Fibroblast of skin of abdomen (primary cell): ENCODE measurements at regions not wholly inside any gene's neighbourhood (a gene's known extent, or its start where the extent isn't known, plus 50 kb on each side); places are given as distances from the start of the nearest gene placed in this dataset.
A peak's percentile ranks its signal among the peaks of the same experiment; 100 is the strongest.

Source experiments
- DNase-seq: peaks from one replicate; pipeline ENCODE4 v3.0.0-alpha.2; 2013

- no peak for DNase-seq
Measured at GRCh38 chr12:97936165-97936564, 473.6 kb downstream of the RMST start.

GRCh38 chr12:97938031-97938430 is 475.4 kb downstream of the RMST start:
- no peak for DNase-seq

- DNase-seq: no peak
Measured at GRCh38 chr12:97939156-97939555, 476.6 kb downstream of the RMST start.

- no peak for DNase-seq
Measured at GRCh38 chr12:97940105-97940504, 477.5 kb downstream of the RMST start.

- DNase-seq: peak; percentile 54
Measured at GRCh38 chr12:97940629-97941028, 478.0 kb downstream of the RMST start.

GRCh38 chr12:97941686-97942354 is 479.2 kb downstream of the RMST start:
- no peak for DNase-seq

- DNase-seq: no peak
Measured at GRCh38 chr12:97943359-97943758, 480.8 kb downstream of the RMST start.

GRCh38 chr12:97944576-97944975 is 482.0 kb downstream of the RMST start:
- DNase-seq: no peak

- DNase-seq: no peak
Measured at GRCh38 chr12:97946701-97947100, 484.1 kb downstream of the RMST start.

- DNase-seq: no peak
Measured at GRCh38 chr12:97948591-97948990, 486.0 kb downstream of the RMST start.

- no peak for DNase-seq
Measured at GRCh38 chr12:97951239-97951638, 488.6 kb downstream of the RMST start.

DNA sequence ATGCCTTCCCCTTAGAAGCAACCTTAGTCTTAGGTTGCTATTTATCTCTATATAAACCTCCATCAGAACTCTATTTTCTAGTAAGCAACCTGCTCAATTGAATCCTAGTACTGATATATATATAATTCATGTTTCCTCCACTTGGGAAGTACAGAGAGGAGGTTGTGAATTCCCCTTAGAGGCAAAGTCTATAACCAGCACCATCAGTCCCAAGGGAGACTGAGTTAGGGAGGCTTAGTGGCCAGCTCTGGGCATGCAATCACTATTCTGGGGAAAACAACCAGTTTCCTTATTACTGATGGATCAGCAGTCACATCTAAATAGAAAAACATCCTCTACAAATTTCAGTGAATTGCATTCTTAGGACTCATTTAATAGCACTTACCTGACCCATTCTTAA is 489.1 kb downstream of the RMST start:
- no peak for DNase-seq

DNA sequence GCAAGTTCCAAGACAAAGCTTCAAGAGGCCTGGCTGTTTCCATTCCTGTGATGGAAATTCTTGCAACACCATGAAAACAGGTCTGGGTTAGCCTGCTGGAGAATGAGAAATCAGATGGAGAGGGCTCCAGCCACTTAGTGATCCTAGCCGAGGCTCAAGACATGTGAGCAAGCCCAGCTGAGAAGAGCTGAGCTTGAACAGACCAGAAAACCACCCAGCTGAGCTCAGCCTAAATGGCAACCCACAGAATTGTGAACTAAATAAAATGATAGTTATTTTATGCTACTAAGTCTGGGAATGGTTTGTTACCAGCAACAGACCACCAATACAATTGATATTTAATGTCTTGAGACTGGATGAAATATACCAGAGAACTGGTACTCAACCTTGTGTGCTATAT is 494.5 kb downstream of the RMST start:
- no peak for DNase-seq

GRCh38 chr12:97960225-97960624 is 497.6 kb downstream of the RMST start:
- no peak for DNase-seq

DNA sequence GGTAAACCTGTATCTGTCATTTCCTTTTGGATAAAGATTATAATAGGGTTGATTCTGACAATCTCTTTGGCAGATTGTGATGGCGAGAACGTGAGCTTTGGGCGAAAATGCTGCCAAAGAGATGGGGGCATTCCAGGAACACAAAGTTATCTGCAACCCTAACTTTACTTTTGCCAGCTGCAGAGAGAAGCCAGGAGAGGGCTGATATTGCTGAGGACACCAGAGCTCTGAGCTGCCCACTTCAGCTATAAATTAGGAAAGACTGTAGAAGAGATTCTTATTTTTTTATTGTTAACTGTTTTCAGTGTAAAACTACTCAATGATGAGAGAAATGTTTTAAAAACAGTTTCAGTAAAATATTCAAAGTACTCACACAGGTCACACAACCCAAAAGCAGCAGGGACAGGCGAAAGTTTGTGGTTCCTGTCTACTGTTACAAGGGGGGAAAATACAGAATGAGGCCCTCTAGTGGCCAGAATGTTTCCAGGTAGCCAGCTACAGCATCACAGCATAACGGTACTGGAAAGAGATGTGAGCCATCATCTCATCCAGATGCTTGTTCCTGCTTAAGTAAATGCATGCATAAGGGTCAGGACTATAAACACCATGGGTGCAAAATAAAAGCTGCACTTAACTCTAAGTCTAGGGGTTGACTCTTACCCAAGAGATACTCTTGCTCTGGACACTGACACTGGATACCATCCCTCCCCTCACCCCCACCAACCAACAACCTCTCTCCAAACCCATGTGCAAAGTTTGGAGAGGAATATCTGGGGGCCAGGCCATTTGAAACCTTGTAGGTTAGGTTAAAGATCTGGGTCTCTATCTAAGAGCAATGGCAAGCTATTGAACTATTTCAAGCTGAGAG is 498.4 kb downstream of the RMST start:
- no peak for DNase-seq

- DNase-seq: no peak
Measured at GRCh38 chr12:97967831-97968230, 505.2 kb downstream of the RMST start.

GRCh38 chr12:97968641-97969197 is 506.1 kb downstream of the RMST start:
- no peak for DNase-seq

GRCh38 chr12:97977870-97978405 is 515.3 kb downstream of the RMST start:
- no peak for DNase-seq

DNA sequence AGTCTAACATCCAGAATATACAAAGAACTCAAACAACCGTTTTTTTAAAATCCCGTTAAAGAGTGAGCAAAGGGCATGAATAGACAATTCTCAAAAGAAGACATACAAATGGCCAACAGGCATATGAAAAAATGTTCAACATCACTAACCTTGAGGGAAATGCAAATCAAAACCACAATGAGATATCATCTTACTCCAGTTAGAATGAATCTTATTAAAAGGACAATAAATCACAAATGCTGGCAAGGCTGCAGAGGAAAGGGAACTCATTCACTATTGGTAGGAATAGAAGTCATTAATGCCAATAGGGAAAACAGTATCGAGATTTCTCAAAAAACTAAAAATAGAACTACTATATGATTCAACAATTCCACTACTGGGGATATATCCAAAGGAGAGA is 520.1 kb downstream of the RMST start:
- no peak for DNase-seq

- no peak for DNase-seq
Measured at GRCh38 chr12:97983796-97984195, 521.2 kb downstream of the RMST start.

DNA sequence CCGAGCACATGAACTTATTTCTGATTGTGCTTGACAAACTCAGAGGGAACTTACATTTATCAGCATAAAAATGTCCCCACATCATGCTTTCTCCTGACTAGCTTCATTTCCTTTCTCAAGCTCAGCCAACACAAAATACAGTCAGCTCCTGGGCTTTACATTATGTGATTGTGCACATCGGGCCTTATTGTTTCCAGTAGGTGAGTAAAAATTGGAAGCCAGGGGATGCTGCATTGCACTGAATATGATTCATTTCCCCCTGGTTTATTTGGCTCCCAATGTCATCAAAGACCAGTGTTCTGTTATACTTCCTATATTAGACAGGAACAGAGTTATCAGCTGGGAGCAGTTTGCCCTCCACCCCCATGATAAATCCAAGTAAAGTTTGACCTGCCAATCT is 521.8 kb downstream of the RMST start:
- no peak for DNase-seq

DNA sequence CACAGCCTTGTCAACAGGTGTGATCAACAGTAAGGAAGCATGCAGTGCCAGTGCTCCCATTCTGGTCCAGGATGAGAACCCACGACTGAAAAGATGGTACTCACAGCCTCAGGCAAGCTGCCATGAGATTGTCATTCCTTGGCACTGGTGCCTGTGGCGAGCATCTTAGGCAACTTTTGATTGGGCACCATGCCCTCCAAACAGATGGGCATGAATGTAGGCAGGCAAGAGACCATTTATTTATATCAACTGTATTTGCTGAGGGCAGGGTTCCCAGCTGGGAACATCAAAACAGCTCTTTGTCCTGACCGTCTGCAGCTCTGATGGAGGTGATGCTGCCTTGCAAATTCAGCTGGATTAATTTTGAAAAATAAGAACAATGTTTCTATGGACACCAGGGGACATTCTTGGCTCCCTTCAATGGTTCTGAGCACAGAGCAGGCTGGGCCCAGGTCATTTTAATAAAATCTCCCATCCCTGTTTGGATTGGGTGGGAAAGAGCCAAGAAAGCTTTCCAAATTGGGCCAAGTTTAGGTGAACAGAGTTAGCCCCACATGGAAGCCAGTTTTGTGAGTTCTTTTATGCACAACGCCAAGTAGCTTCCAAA is 522.5 kb downstream of the RMST start:
- no peak for DNase-seq

DNA sequence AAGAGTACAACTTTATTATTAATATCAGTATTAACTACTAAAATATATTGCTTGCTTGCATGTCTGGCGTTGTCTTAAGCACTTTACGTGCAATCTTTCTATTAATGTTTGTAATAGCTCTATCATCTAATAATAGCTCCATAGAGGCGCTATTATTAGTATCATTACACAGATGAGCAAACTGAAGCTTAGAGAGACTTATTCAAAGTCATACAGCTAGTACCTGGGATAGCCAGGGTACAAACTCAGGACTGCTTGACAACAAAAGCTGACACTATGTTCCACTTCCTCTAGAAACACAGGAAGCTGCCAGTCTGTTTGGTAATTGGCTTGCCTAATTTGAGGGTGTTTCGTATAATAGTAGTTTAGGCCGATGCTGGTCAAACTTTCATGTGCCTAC is 523.2 kb downstream of the RMST start:
- no peak for DNase-seq
